Tibial nerve (tissue), 4 donors: ENCODE measurements at regions not wholly inside any gene's neighbourhood (a gene's known extent, or its start where the extent isn't known, plus 50 kb on each side); places are given as distances from the start of the nearest gene placed in this dataset.

Experiments used
- DNase-seq, 2 donors: peaks; one replicate each; pipeline ENCODE4 v3.0.0-alpha.2; 2019; ENCODE audit warnings: low spot score in 2 of 2
- H3K27ac ChIP-seq, 4 donors: fragments of 200-600 bp; sonication (generic) in 3 of 4; one replicate each; pipeline ENCODE4 v1.5.1; 2017 to 2019; ENCODE audit warnings: mild to moderate bottlenecking in 1 of 4
- H3K27me3 ChIP-seq, 2 donors: fragments of 200-600 bp; sonication (generic) in 1 of 2; one replicate each; pipeline versions ENCODE4 v1.5.1 to v1.6.0; 2017 to 2019
- H3K36me3 ChIP-seq, 3 donors: fragments of 200-600 bp; sonication (generic); one replicate each; pipeline ENCODE4 v1.5.1; 2018 to 2019
- H3K4me1 ChIP-seq, 4 donors: fragments of 200-600 bp; sonication (generic) in 3 of 4; one replicate each; pipeline ENCODE4 v1.5.1; 2017 to 2019
- H3K4me3 ChIP-seq, 4 donors: fragments of 200-600 bp; sonication (generic) in 3 of 4; one replicate each; pipeline ENCODE4 v1.5.1; 2017 to 2019; ENCODE audit warnings: mild to moderate bottlenecking in 1 of 4, moderate library complexity in 1 of 4
- H3K9me3 ChIP-seq, 4 donors: fragments of 200-600 bp; sonication (generic) in 3 of 4; one replicate each; pipeline ENCODE4 v1.5.1; 2017 to 2019
- CTCF ChIP-seq, 5 experiments: fragments of 200-600 bp in 3 of 5; fragments of 450-650 bp in 2 of 5; sonication (generic) in 3 of 5; IDR thresholded peaks; one replicate each; pipeline ENCODE4 v1.5.1; 2016 to 2019; ENCODE audit warnings: antibody characterized with exemption in 5 of 5, mild to moderate bottlenecking in 3 of 5, moderate library complexity in 2 of 5
- EP300 ChIP-seq, 2 donors: sonication (generic); formaldehyde crosslinking; IDR thresholded peaks; one replicate each; pipeline ENCODE4 v1.6.1; 2017; ENCODE audit warnings: antibody characterized with exemption in 2 of 2, mild to moderate bottlenecking in 1 of 2
- POLR2A ChIP-seq, 2 donors: fragments of 450-650 bp; IDR thresholded peaks; one replicate each; pipeline ENCODE4 v1.6.1; 2017; ENCODE audit warnings: antibody characterized with exemption in 2 of 2, mild to moderate bottlenecking in 2 of 2, moderate library complexity in 2 of 2
- WGBS, 2 donors: methylation state at CpG; one replicate each; pipeline ENCODE4 v1.1.5; 2018; 5-methylcytosine and 5-hydroxymethylcytosine counted together

DNA sequence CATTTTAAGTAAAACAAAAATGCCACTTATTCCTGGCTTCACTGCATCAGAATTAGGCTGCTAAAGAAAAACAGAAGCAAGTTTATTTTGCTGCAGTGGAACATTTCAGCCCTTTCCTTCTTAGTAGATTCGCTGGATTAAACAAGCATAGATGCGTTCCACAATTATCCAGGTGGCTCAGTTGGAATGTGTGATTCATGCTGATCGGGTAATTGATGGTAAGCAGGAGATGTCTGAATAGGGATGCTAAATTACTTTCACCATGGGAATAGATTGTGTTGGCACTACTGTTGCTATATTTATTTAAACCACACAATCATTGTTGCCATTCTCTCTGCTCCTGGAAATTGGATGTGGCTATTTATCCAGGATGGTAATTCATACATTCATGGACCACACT, 440.1 kb upstream of the DDI1 start:
- Histone ChIP-seq H3K4me3 (no peak overlapping the region), H3K27me3 (no peaks in the 10 kb centered on the region), H3K9me3 (no peaks in the 10 kb centered on the region), H3K27ac (no peak overlapping the region), H3K36me3 (no peaks in the 10 kb centered on the region), H3K4me1 (no peaks in the 10 kb centered on the region)
- no peak for DNase-seq
- no peak for TF ChIP-seq CTCF (IDR thresholded peaks at IDR 0.05)
- no peak for TF ChIP-seq EP300 (IDR thresholded peaks at IDR 0.05)
- TF ChIP-seq POLR2A (IDR thresholded peaks at IDR 0.05) = no peak
- WGBS, 2 donors = 88 to 92% methylated on average over 3 of the region's 3 CpGs

- H3K4me3 ChIP-seq = no peak overlapping the region
- TF ChIP-seq EP300 (IDR thresholded peaks at IDR 0.05) (no peak), POLR2A (IDR thresholded peaks at IDR 0.05) (no peak), CTCF (IDR thresholded peaks at IDR 0.05) (peak; percentile 40 to 67 (median 57))
- H3K27me3 ChIP-seq = no peaks in the 10 kb centered on the region
- H3K36me3 ChIP-seq = no peaks in the 10 kb centered on the region
- peak in 1 of 2 donors; percentile 24 for DNase-seq
- WGBS, 2 donors = 62 to 74% methylated on average over 3 of the region's 3 CpGs
- H3K27ac ChIP-seq = no peak overlapping the region
- H3K4me1 ChIP-seq = no peaks in the 10 kb centered on the region
- no peaks in the 10 kb centered on the region for H3K9me3 ChIP-seq
Observed at GRCh38 chr11:103601225-103601846, 435.1 kb upstream of the DDI1 start.

GRCh38 chr11:103602840-103603239, 433.6 kb upstream of the DDI1 start:
- no peaks in the 10 kb centered on the region for H3K4me1 ChIP-seq
- no peaks in the 10 kb centered on the region for H3K9me3 ChIP-seq
- TF ChIP-seq POLR2A (IDR thresholded peaks at IDR 0.05) (no peak), EP300 (IDR thresholded peaks at IDR 0.05) (no peak), CTCF (IDR thresholded peaks at IDR 0.05) (no peak)
- H3K4me3 ChIP-seq = no peak overlapping the region
- no peak for DNase-seq
- no peaks in the 10 kb centered on the region for H3K27me3 ChIP-seq
- no peaks in the 10 kb centered on the region for H3K36me3 ChIP-seq
- H3K27ac ChIP-seq = no peak overlapping the region

DNA sequence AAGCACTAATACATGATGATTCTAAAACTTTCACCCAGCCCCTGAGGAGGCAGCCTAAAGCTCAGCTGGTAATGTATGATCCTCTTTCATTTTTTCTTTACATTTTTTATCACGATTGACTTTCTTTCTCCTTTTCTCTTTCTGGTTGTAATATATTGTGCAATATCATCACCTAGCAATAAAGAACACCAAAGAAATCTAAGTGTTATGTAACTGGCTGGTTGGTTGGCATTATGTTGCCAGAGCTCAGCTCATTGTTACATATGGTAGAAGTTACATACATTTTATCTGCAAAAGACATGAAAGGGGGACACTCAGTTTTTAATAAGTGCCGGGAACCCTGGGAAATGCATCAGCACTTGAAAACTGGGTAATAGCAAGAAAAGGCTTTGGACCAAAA, 432.1 kb upstream of the DDI1 start:
- no peaks in the 10 kb centered on the region for H3K4me1 ChIP-seq
- 80 to 87% methylated on average over 2 of the region's 2 CpGs for WGBS, 2 donors
- H3K4me3 ChIP-seq = no peak overlapping the region
- no peaks in the 10 kb centered on the region for H3K36me3 ChIP-seq
- H3K27me3 ChIP-seq = no peaks in the 10 kb centered on the region
- H3K9me3 ChIP-seq = no peaks in the 10 kb centered on the region
- DNase-seq = no peak
- TF ChIP-seq EP300 (IDR thresholded peaks at IDR 0.05) (no peak), CTCF (IDR thresholded peaks at IDR 0.05) (no peak), POLR2A (IDR thresholded peaks at IDR 0.05) (no peak)
- no peak overlapping the region for H3K27ac ChIP-seq

DNA sequence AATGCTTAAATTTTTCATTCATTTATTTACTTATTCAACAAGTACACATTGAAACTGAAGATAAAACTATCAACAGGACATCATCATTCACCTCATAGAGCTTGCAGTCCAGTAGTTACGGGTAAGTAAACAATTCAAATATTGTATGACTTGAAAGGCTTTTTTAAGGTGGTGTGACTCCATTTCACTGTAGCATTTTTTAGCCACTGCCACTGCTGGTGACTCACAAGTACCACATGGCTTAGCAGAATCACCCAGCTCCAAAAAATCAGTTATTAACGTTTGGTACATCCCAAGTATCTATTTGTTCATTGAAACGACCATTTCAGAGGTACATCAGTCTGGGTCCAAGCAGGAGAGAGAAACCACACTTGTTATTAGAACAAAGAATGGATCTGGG, 427.9 kb upstream of the DDI1 start:
- TF ChIP-seq POLR2A (IDR thresholded peaks at IDR 0.05) = no peak
- no peak for TF ChIP-seq EP300 (IDR thresholded peaks at IDR 0.05)
- TF ChIP-seq CTCF (IDR thresholded peaks at IDR 0.05) = no peak
- Histone ChIP-seq H3K36me3 (no peaks in the 10 kb centered on the region), H3K4me1 (no peaks in the 10 kb centered on the region), H3K27ac (no peak overlapping the region), H3K9me3 (no peaks in the 10 kb centered on the region), H3K27me3 (no peaks in the 10 kb centered on the region), H3K4me3 (no peak overlapping the region)
- DNase-seq = no peak
- 73 to 78% methylated on average over 3 of the region's 3 CpGs for WGBS, 2 donors
